ENCODE measurements at regions not wholly inside any gene's neighbourhood (a gene's known extent, or its start where the extent isn't known, plus 50 kb on each side); places are given as distances from the start of the nearest gene placed in this dataset.

- DNase-seq, result no peak
- no peak overlapping the region for H3K27ac Mint-ChIP-seq
- no peaks in the 10 kb centered on the region for H3K4me1 Mint-ChIP-seq
- peaks cover 0 to 2% (median 0%) of the 10 kb centered on the region in 3 donors for H3K27me3 Mint-ChIP-seq (ENCODE audit: low read depth in 3 of 3)
- H3K9me3 Mint-ChIP-seq, result peaks cover 2 to 37% (median 24%) of the 10 kb centered on the region in 6 donors
- peaks cover 0 to 4% (median 0%) of the 10 kb centered on the region in 3 donors for H3K36me3 Mint-ChIP-seq
- H3K4me3 Mint-ChIP-seq, result no peak overlapping the region
Measured at GRCh38 chr3:118564800-118565199, 469.8 kb downstream of the IGSF11 start.

- Mint-ChIP-seq H3K4me1 (no peaks in the 10 kb centered on the region), H3K36me3 (peaks cover 0 to 4% (median 0%) of the 10 kb centered on the region in 3 donors)
Measured at GRCh38 chr3:118573912-118574311, 460.7 kb downstream of the IGSF11 start.

DNA sequence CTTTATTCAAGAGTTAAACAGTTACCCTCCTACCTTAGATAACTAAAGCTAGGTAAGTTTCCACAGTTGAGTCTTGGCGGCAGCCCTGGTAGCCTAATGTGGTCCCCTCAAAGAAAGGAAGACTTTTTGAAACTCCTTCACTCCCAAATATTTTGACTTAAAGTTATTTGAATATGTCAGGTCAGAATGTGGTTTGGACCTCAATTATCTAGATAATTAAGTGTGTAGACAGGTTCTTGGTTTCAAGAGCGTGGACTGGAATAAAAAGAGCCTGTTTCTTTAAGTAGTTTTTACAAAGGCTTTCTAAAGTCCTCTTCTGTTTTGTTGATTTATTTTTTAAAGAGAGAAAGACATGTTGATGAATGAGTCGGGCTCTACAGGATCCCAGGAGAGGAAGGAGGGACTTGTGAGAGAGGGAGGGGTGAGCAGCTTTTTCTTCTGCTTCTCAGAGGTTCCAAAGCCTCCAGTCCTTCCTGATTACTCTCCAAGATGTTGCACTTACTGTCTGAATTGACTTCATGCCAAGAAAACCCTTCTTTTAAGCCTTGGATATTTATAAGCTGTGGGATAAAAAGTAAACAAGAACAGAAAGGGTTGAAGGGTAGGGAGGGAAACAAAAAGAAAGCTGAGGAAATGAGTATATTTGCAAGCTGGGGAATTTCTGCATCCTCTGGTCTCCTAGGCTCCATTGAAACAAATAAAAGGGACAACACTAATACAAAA lies 457.4 kb downstream of the IGSF11 start:
- no peak for DNase-seq
- Mint-ChIP-seq H3K9me3 (peaks cover 0 to 11% (median 6%) of the 10 kb centered on the region in 6 donors), H3K36me3 (no peaks in the 10 kb centered on the region), H3K27ac (no peak overlapping the region), H3K4me3 (no peak overlapping the region), H3K27me3 (ENCODE audit: low read depth in 3 of 3) (peaks cover 0 to 4% (median 2%) of the 10 kb centered on the region in 3 donors), H3K4me1 (no peaks in the 10 kb centered on the region)

More at GRCh38 chr3:118573912-118574311, 460.7 kb downstream of the IGSF11 start:
- no peak overlapping the region for H3K27ac Mint-ChIP-seq
- no peak overlapping the region for H3K4me3 Mint-ChIP-seq
- DNase-seq, result no peak
- peaks cover 0 to 4% (median 2%) of the 10 kb centered on the region in 3 donors for H3K27me3 Mint-ChIP-seq (ENCODE audit: low read depth in 3 of 3)
- peaks cover 7 to 19% (median 14%) of the 10 kb centered on the region in 6 donors for H3K9me3 Mint-ChIP-seq

- DNase-seq, result no peak
- H3K4me3 Mint-ChIP-seq, result no peak overlapping the region
Measured at GRCh38 chr3:118578559-118578958, 456.1 kb downstream of the IGSF11 start.

GRCh38 chr3:118587037-118587741 lies 447.5 kb downstream of the IGSF11 start:
- Mint-ChIP-seq H3K4me1 (no peaks in the 10 kb centered on the region), H3K36me3 (peaks cover 0 to 3% (median 0%) of the 10 kb centered on the region in 3 donors), H3K27ac (no peak overlapping the region), H3K4me3 (no peak overlapping the region), H3K9me3 (peaks cover 3 to 31% (median 8%) of the 10 kb centered on the region in 6 donors), H3K27me3 (ENCODE audit: low read depth in 3 of 3) (peaks cover 0 to 2% (median 0%) of the 10 kb centered on the region in 3 donors)
- no peak for DNase-seq

More at GRCh38 chr3:118578559-118578958, 456.1 kb downstream of the IGSF11 start:
- Mint-ChIP-seq H3K27me3 (ENCODE audit: low read depth in 3 of 3) (peaks cover 0 to 4% (median 2%) of the 10 kb centered on the region in 3 donors), H3K4me1 (no peaks in the 10 kb centered on the region), H3K9me3 (peaks cover 0 to 13% (median 6%) of the 10 kb centered on the region in 6 donors), H3K36me3 (no peaks in the 10 kb centered on the region), H3K27ac (no peak overlapping the region)

- H3K27me3 Mint-ChIP-seq (ENCODE audit: low read depth in 3 of 3), result peaks cover 0 to 2% (median 0%) of the 10 kb centered on the region in 3 donors
- DNase-seq, result no peak
- no peak overlapping the region for H3K27ac Mint-ChIP-seq
- H3K36me3 Mint-ChIP-seq, result peaks cover 0 to 3% (median 0%) of the 10 kb centered on the region in 3 donors
- H3K4me1 Mint-ChIP-seq, result no peaks in the 10 kb centered on the region
- H3K4me3 Mint-ChIP-seq, result no peak overlapping the region
- peaks cover 3 to 31% (median 9%) of the 10 kb centered on the region in 6 donors for H3K9me3 Mint-ChIP-seq
Measured at GRCh38 chr3:118587847-118588246, 446.8 kb downstream of the IGSF11 start.

DNA sequence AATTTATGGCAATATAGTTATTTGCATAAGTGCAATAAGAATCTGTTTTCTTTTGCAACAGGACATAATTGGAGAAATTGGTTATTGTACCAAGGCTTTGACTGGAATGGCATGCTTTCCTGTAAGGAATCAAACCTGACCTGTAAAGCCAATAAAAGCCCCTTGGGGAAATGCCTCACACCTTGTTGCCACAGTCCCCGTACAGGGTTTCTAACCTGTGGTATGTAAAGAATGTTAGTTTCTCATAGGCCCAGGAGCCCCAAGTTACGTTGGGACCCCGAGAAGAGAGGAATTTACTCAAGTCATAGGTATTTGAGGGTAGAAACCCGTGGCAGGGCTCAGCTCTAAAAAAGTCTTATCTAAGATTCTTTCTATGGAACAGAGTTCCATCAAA lies 441.4 kb downstream of the IGSF11 start:
- no peak overlapping the region for H3K4me3 Mint-ChIP-seq
- DNase-seq, result no peak
- H3K9me3 Mint-ChIP-seq, result peaks cover 7 to 32% (median 11%) of the 10 kb centered on the region in 6 donors
- peaks cover 0 to 2% (median 0%) of the 10 kb centered on the region in 3 donors for H3K27me3 Mint-ChIP-seq (ENCODE audit: low read depth in 3 of 3)
- H3K27ac Mint-ChIP-seq, result no peak overlapping the region
- no peaks in the 10 kb centered on the region for H3K4me1 Mint-ChIP-seq
- H3K36me3 Mint-ChIP-seq, result no peaks in the 10 kb centered on the region

DNA sequence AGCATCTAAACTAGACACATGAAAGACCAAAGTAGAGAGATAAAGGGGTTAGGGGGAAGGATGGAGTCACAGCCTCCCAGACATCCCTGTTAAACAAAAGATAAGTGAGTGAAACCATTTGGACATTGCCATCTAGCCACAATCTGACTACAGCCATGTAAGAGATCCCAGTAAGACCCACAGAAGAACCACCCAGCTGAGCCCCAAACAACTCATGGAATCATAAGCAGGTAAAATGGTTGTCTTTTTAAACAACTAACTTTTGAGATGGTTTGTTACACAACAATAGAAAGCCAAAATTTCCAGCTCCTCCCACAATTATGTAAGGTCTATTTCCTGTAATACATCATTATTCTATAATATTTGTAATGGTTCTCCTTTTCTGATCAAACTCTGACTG lies 437.5 kb downstream of the IGSF11 start:
- no peak overlapping the region for H3K27ac Mint-ChIP-seq
- H3K4me3 Mint-ChIP-seq, result no peak overlapping the region
- H3K9me3 Mint-ChIP-seq, result peaks cover 7 to 18% (median 10%) of the 10 kb centered on the region in 6 donors
- DNase-seq, result no peak
- no peaks in the 10 kb centered on the region for H3K4me1 Mint-ChIP-seq
- H3K36me3 Mint-ChIP-seq, result no peaks in the 10 kb centered on the region
- no peaks in the 10 kb centered on the region for H3K27me3 Mint-ChIP-seq (ENCODE audit: low read depth in 3 of 3)

GRCh38 chr3:118607915-118608820 lies 426.5 kb downstream of the IGSF11 start:
- peaks cover 0 to 4% (median 2%) of the 10 kb centered on the region in 3 donors for H3K27me3 Mint-ChIP-seq (ENCODE audit: low read depth in 3 of 3)
- no peak overlapping the region for H3K27ac Mint-ChIP-seq
- DNase-seq, result no peak
- no peaks in the 10 kb centered on the region for H3K36me3 Mint-ChIP-seq
- no peak overlapping the region for H3K4me3 Mint-ChIP-seq
- H3K4me1 Mint-ChIP-seq, result no peaks in the 10 kb centered on the region
- peaks cover 3 to 24% (median 9%) of the 10 kb centered on the region in 6 donors for H3K9me3 Mint-ChIP-seq

DNA sequence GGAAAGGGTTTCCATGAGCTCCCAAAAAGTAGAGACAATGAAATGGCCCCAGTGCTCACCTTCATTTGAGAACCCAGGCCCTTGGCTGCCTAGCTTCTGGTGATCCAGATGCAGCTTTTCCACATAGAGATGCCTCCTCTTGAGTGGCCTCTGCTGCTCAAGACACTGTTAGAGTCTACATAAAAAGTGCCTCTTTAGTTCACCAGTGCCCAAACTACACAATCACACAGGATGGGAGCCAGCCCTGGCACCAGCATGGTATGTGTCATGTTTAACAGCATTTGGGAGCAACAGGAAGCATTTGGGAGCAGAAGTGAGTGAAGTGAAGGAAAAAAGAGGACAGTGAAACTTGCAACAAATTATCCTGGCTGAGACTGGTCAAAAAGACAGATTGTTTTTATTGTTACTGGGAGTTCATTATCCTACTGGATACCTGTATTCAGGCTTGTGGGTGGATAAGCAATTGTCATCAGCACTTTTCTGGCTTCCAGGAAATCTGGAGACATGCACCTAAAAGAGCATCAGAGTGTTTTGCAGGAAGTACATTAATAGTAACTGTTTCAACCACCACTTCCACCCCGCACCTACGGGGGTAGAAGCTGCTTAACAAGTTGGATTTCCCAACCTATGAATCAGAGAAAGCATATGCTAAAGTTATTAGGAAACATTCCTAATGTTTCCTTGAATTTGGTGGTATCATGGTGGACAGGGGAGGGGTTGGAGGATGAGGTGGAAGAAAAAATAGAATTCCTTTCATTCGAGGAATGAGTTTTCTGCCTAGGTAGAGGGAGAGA lies 416.2 kb downstream of the IGSF11 start:
- Mint-ChIP-seq H3K4me3 (no peak overlapping the region), H3K36me3 (no peaks in the 10 kb centered on the region), H3K27ac (no peak overlapping the region), H3K4me1 (no peaks in the 10 kb centered on the region), H3K9me3 (peaks cover 0 to 3% (median 0%) of the 10 kb centered on the region in 6 donors), H3K27me3 (ENCODE audit: low read depth in 3 of 3) (peaks cover 0 to 2% (median 1%) of the 10 kb centered on the region in 3 donors)
- DNase-seq, result no peak

DNA sequence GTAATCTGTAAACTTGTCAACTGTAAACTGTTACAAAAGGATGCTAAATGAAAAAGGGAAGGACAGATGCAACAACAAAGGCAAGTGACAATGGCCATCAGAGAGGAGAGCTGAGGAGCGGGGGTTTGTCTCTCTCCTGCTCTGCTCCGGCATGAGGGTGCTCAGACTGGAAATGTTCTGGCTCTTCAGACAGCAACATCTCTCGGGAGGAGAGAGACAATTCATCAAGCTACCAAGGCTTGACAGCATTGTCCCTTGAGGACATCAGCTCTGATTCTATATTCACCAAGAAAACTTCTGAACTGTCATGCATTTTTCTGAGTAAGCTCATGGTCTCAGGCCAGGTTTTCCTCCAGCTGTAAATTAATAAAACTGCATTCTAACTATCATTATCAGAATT lies 408.2 kb downstream of the IGSF11 start:
- H3K27ac Mint-ChIP-seq, result no peak overlapping the region
- H3K4me1 Mint-ChIP-seq, result no peaks in the 10 kb centered on the region
- no peak overlapping the region for H3K4me3 Mint-ChIP-seq
- H3K9me3 Mint-ChIP-seq, result peaks cover 0 to 5% (median 2%) of the 10 kb centered on the region in 6 donors
- DNase-seq, result no peak
- no peaks in the 10 kb centered on the region for H3K36me3 Mint-ChIP-seq
- peaks cover 0 to 3% (median 0%) of the 10 kb centered on the region in 3 donors for H3K27me3 Mint-ChIP-seq (ENCODE audit: low read depth in 3 of 3)

- no peak for DNase-seq
- H3K4me1 Mint-ChIP-seq, result no peaks in the 10 kb centered on the region
- no peak overlapping the region for H3K27ac Mint-ChIP-seq
- no peak overlapping the region for H3K4me3 Mint-ChIP-seq
- H3K9me3 Mint-ChIP-seq, result peaks cover 0 to 5% (median 2%) of the 10 kb centered on the region in 6 donors
- no peaks in the 10 kb centered on the region for H3K36me3 Mint-ChIP-seq
- peaks cover 0 to 3% (median 2%) of the 10 kb centered on the region in 3 donors for H3K27me3 Mint-ChIP-seq (ENCODE audit: low read depth in 3 of 3)
Measured at GRCh38 chr3:118628704-118629341, 405.8 kb downstream of the IGSF11 start.
